ENCODE measurements at regions not wholly inside any gene's neighbourhood (a gene's known extent, or its start where the extent isn't known, plus 50 kb on each side); places are given as distances from the start of the nearest gene placed in this dataset.

- Histone ChIP-seq H3K36me3 (no peaks in the 10 kb centered on the region), H3K4me1 (no peaks in the 10 kb centered on the region), H3K9me3 (no peaks in the 10 kb centered on the region), H3K27ac (no peak overlapping the region), H3K27me3 (no peaks in the 10 kb centered on the region), H3K4me3 (no peak overlapping the region)
- no peak for TF ChIP-seq EP300 (IDR thresholded peaks at IDR 0.05; ENCODE audit: low read depth)
- no peak for TF ChIP-seq POLR2A (IDR thresholded peaks at IDR 0.05)
- TF ChIP-seq, protein P1, sequence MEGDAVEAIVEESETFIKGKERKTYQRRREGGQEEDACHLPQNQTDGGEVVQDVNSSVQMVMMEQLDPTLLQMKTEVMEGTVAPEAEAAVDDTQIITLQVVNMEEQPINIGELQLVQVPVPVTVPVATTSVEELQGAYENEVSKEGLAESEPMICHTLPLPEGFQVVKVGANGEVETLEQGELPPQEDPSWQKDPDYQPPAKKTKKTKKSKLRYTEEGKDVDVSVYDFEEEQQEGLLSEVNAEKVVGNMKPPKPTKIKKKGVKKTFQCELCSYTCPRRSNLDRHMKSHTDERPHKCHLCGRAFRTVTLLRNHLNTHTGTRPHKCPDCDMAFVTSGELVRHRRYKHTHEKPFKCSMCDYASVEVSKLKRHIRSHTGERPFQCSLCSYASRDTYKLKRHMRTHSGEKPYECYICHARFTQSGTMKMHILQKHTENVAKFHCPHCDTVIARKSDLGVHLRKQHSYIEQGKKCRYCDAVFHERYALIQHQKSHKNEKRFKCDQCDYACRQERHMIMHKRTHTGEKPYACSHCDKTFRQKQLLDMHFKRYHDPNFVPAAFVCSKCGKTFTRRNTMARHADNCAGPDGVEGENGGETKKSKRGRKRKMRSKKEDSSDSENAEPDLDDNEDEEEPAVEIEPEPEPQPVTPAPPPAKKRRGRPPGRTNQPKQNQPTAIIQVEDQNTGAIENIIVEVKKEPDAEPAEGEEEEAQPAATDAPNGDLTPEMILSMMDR (IDR thresholded peaks at IDR 0.05): no peak
- TF ChIP-seq POLR2AphosphoS5 (IDR thresholded peaks at IDR 0.05): no peak
- no peak for DNase-seq
- in situ Hi-C loops (cut with MboI; ENCODE audit: low pct_ligation_motif_present in 1 of 4, low pct_unique_long_range_greater_than_20kb in 1 of 4, low sequenced_read_pairs in 3 of 4) (no loop called here), intact Hi-C loops (cut with DNase I; ENCODE audit: low total_unique reads) (no loop called here)
- 85% methylated on average over 5 of the region's 5 CpGs; no CpG with 5 or more reads in 1 of the 2 donors for WGBS, 2 donors (ENCODE audit: low coverage in 1 of 2)
Observed at GRCh38 chrX:51408462-51408861, 75.8 kb downstream of the NUDT10 start.

DNA sequence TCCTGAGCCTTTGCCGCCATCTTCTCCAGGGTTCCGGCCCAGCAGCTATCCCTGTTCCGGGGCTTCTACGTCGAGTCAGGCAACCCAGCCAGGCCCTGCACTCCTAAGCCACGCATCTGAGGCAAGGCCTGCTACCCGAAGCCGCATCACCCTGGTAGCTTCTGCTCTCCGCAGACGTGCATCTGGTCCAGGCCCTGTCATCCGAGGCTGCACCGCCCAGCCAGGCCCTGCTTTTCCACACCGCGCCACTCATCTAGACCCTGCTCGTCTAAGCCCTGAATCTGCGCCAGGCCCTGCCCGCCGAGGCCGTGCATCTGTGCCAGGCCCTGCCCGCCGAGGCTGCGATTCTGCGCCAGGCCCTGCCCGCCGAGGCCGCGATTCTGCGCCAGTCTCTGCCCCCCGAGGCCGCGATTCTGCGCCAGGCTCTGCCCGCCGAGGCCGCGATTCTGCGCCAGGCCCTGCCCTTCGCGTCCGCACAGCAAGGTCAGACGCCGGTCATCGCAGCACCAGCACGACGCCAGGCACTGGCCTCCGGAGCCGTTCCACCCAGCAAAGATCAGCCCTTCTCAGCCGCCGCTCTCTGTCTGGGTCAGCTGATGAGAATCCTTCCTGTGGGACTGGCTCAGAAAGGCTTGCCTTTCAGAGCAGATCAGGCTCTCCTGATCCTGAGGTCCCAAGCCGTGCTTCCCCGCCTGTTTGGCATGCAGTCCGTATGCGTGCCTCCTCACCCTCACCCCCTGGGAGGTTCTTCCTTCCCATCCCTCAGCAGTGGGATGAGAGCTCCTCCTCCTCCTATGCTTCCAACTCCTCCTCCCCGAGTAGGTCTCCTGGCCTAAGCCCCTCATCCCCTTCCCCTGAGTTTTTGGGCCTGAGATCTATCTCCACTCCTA, 75.1 kb downstream of the NUDT10 start:
- WGBS, 2 donors (ENCODE audit: low coverage in 1 of 2): 91% methylated on average over 54 of the region's 54 CpGs; no CpG with 5 or more reads in 1 of the 2 donors
- no peaks in the 10 kb centered on the region for H3K36me3 ChIP-seq
- TF ChIP-seq POLR2AphosphoS5 (IDR thresholded peaks at IDR 0.05) (no peak), EP300 (IDR thresholded peaks at IDR 0.05; ENCODE audit: low read depth) (no peak), POLR2A (IDR thresholded peaks at IDR 0.05) (no peak)
- TF ChIP-seq, protein P1 (IDR thresholded peaks at IDR 0.05): no peak
- no peak for DNase-seq
- no peaks in the 10 kb centered on the region for H3K4me1 ChIP-seq
- intact Hi-C loops (cut with DNase I; ENCODE audit: low total_unique reads) (no loop called here), in situ Hi-C loops (cut with MboI; ENCODE audit: low pct_ligation_motif_present in 1 of 4, low pct_unique_long_range_greater_than_20kb in 1 of 4, low sequenced_read_pairs in 3 of 4) (no loop called here)
- no peaks in the 10 kb centered on the region for H3K27me3 ChIP-seq
- no peaks in the 10 kb centered on the region for H3K9me3 ChIP-seq
- H3K27ac ChIP-seq: no peak overlapping the region
- H3K4me3 ChIP-seq: no peak overlapping the region

DNA sequence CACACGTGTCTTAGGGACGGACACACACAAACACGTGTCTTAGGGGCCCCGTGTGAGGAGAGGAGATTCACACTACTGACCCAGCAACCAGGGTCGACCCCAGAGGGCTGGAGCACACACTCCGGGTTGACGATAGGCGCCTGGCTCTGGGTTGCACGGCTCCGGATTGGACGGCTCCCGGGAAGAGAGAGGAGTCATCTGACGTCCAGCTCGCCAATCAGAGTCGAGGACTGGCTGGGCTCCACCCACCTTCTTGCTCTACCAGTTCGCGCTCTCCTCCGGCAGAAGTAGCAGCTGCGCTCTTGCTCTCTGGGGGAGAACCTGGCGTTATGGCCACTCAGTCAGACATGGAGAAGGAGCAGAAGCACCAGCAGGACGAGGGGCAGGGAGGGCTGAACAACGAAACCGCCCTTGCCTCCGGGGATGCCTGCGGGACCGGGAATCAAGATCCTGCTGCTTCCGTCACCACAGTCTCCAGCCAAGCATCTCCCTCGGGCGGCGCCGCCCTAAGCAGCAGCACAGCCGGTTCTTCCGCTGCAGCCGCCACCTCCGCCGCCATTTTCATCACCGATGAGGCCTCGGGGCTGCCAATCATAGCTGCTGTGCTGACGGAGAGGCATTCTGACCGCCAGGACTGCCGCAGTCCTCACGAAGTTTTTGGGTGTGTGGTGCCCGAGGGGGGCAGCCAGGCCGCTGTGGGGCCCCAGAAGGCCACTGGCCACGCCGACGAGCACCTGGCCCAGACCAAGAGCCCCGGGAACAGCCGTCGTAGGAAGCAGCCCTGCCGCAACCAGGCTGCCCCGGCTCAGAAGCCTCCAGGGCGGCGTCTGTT, 74.3 kb downstream of the NUDT10 start:
- no peak for DNase-seq
- Histone ChIP-seq H3K9me3 (no peaks in the 10 kb centered on the region), H3K4me1 (no peaks in the 10 kb centered on the region), H3K4me3 (no peak overlapping the region), H3K27ac (no peak overlapping the region), H3K36me3 (no peaks in the 10 kb centered on the region), H3K27me3 (no peaks in the 10 kb centered on the region)
- WGBS, 2 donors (ENCODE audit: low coverage in 1 of 2): 91% methylated on average over 54 of the region's 54 CpGs; no CpG with 5 or more reads in 1 of the 2 donors
- in situ Hi-C loops (cut with MboI; ENCODE audit: low pct_ligation_motif_present in 1 of 4, low pct_unique_long_range_greater_than_20kb in 1 of 4, low sequenced_read_pairs in 3 of 4): no loop called here
- TF ChIP-seq EP300 (IDR thresholded peaks at IDR 0.05; ENCODE audit: low read depth): no peak
- intact Hi-C loops (cut with DNase I; ENCODE audit: low total_unique reads): no loop called here

- Histone ChIP-seq H3K4me1 (no peaks in the 10 kb centered on the region), H3K9me3 (no peaks in the 10 kb centered on the region), H3K27me3 (no peaks in the 10 kb centered on the region), H3K36me3 (no peaks in the 10 kb centered on the region), H3K4me3 (no peak overlapping the region), H3K27ac (no peak overlapping the region)
- intact Hi-C loops (cut with DNase I; ENCODE audit: low total_unique reads): no loop called here
- TF ChIP-seq POLR2A (IDR thresholded peaks at IDR 0.05) (no peak), EP300 (IDR thresholded peaks at IDR 0.05; ENCODE audit: low read depth) (no peak), POLR2AphosphoS5 (IDR thresholded peaks at IDR 0.05) (no peak)
- TF ChIP-seq, protein P1 (IDR thresholded peaks at IDR 0.05): no peak
- WGBS, 2 donors (ENCODE audit: low coverage in 1 of 2): 92 to 100% methylated on average over 1 to 4 of the region's 4 CpGs
- DNase-seq: no peak
- in situ Hi-C loops (cut with MboI; ENCODE audit: low pct_ligation_motif_present in 1 of 4, low pct_unique_long_range_greater_than_20kb in 1 of 4, low sequenced_read_pairs in 3 of 4): no loop called here
Observed at GRCh38 chrX:51404445-51404844, 71.8 kb downstream of the NUDT10 start.
